Psoas muscle (tissue), 7 donors: ENCODE measurements at regions not wholly inside any gene's neighbourhood (a gene's known extent, or its start where the extent isn't known, plus 50 kb on each side); places are given as distances from the start of the nearest gene placed in this dataset.
"Not testable (repeated sequence)": the region's sequence is repeated elsewhere in the genome, so short reads cannot be mapped to it uniquely, and the experiment has no call there.

Experiments used
- ATAC-seq, 4 donors: fragments of 200-7000 bp; cut with Tn5 transposase; one replicate each; pipeline ENCODE4 v1.9.1; 2020; ENCODE audit warnings: moderate library complexity in 3 of 4, mild to moderate bottlenecking in 2 of 4
- DNase-seq, 2 donors: peaks; one replicate each; pipeline ENCODE4 v3.0.0-alpha.2; 2020
- H3K27ac ChIP-seq: fragments of 200-600 bp; one replicate; pipeline ENCODE4 v1.8.0; 2022
- H3K27me3 ChIP-seq, 3 donors: fragments of 200-600 bp in 1 of 3; one replicate each; pipeline versions ENCODE4 v1.6.1 to v1.8.0; 2013 to 2022; ENCODE audit warnings: low read length in 2 of 3, mild to moderate bottlenecking in 2 of 3, moderate library complexity in 1 of 3; ENCODE audit not compliant: insufficient read depth in 3 of 3
- H3K36me3 ChIP-seq, 2 donors: fragments of 200-600 bp in 1 of 2; one replicate each; pipeline versions ENCODE4 v1.6.1 to v1.8.0; 2013 to 2022; ENCODE audit warnings: low read depth in 1 of 2, mild to moderate bottlenecking in 1 of 2, moderate library complexity in 1 of 2; ENCODE audit not compliant: insufficient read depth in 1 of 2
- H3K4me1 ChIP-seq: fragments of 200-600 bp; one replicate; pipeline ENCODE4 v1.8.0; 2022
- H3K4me3 ChIP-seq: fragments of 200-600 bp; one replicate; pipeline ENCODE4 v1.8.0; 2022; ENCODE audit warnings: mild to moderate bottlenecking
- H3K9me3 ChIP-seq: fragments of 200-600 bp; one replicate; pipeline ENCODE4 v1.8.0; 2022
- WGBS, 3 donors: extraction: QIAGEN DNeasy Blood & Tissue Kit; methylation state at CpG; one replicate each; pipeline versions ENCODE4 v1.1.6 to v1.1.7; 2013; 5-methylcytosine and 5-hydroxymethylcytosine counted together
- intact Hi-C, 2 donors: fragments of 100-400 bp; cut with DNase I; formaldehyde crosslinking; loops; one replicate each; pipeline versions ENCODE4 v1.11.0 to v1.14.2; 2022
- TF ChIP-seq, protein P1 (sequence below): fragments of 200-600 bp; IDR thresholded peaks from one replicate; pipeline ENCODE4 v1.8.0; 2022; ENCODE audit warnings: antibody characterized with exemption
- donor health status: healthy with polysubstance abuse.
- donor health status: DM: no; HTN: no; CAD: no; lungs with moderate emphysema.
- donor health status: Bipolar disorder and iron deficiency.
- donor health status: healthy.
- donor health status: DM: yes; HTN: yes; CAD: no.
- donor health status: DM: no; HTN: no; CAD: no.
- donor health status: DM: yes; HTN: yes; CAD: no.

- H3K4me1 ChIP-seq, result no peaks in the 10 kb centered on the region
- DNase-seq, result no peak
- TF ChIP-seq, protein P1, sequence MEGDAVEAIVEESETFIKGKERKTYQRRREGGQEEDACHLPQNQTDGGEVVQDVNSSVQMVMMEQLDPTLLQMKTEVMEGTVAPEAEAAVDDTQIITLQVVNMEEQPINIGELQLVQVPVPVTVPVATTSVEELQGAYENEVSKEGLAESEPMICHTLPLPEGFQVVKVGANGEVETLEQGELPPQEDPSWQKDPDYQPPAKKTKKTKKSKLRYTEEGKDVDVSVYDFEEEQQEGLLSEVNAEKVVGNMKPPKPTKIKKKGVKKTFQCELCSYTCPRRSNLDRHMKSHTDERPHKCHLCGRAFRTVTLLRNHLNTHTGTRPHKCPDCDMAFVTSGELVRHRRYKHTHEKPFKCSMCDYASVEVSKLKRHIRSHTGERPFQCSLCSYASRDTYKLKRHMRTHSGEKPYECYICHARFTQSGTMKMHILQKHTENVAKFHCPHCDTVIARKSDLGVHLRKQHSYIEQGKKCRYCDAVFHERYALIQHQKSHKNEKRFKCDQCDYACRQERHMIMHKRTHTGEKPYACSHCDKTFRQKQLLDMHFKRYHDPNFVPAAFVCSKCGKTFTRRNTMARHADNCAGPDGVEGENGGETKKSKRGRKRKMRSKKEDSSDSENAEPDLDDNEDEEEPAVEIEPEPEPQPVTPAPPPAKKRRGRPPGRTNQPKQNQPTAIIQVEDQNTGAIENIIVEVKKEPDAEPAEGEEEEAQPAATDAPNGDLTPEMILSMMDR, result no peak
- H3K36me3 ChIP-seq, result no peaks in the 10 kb centered on the region
- intact Hi-C loops, result no loop called here
- 82 to 97% (median 94%) methylated on average over 13 of the region's 13 CpGs for WGBS, 3 donors
- H3K27me3 ChIP-seq, result no peaks in the 10 kb centered on the region
- no peak overlapping the region for H3K4me3 ChIP-seq
- ATAC-seq, result no peak
- no peak overlapping the region for H3K27ac ChIP-seq
- H3K9me3 ChIP-seq, result no peaks in the 10 kb centered on the region
Measured at GRCh38 chrX:81412428-81412827, 210.5 kb downstream of the SH3BGRL start.

- H3K27ac ChIP-seq, H3K4me3 ChIP-seq, H3K36me3 ChIP-seq, H3K27me3 ChIP-seq, DNase-seq, H3K4me1 ChIP-seq, intact Hi-C loops, H3K9me3 ChIP-seq, ATAC-seq: not testable (repeated sequence)
- 78 to 92% (median 89%) methylated on average over 13 to 15 of the region's 16 CpGs for WGBS, 3 donors
Measured at GRCh38 chrX:81412857-81413256, 211.0 kb downstream of the SH3BGRL start.

- TF ChIP-seq, protein P1, result peak; percentile 7
- ATAC-seq, result no peak
Measured at GRCh38 chrX:81414630-81415029, 212.7 kb downstream of the SH3BGRL start.

More at GRCh38 chrX:81414630-81415029, 212.7 kb downstream of the SH3BGRL start:
- H3K27me3 ChIP-seq, result no peaks in the 10 kb centered on the region
- H3K27ac ChIP-seq, result no peak overlapping the region
- intact Hi-C loops, result no loop called here
- DNase-seq, result no peak
- H3K4me1 ChIP-seq, result no peaks in the 10 kb centered on the region
- H3K36me3 ChIP-seq, result no peaks in the 10 kb centered on the region
- no peaks in the 10 kb centered on the region for H3K9me3 ChIP-seq
- WGBS, 3 donors, result 37 to 56% (median 45%) methylated on average over 3 of the region's 3 CpGs
- H3K4me3 ChIP-seq, result no peak overlapping the region
